ENCODE measurements at regions not wholly inside any gene's neighbourhood (a gene's known extent, or its start where the extent isn't known, plus 50 kb on each side); places are given as distances from the start of the nearest gene placed in this dataset.

DNA sequence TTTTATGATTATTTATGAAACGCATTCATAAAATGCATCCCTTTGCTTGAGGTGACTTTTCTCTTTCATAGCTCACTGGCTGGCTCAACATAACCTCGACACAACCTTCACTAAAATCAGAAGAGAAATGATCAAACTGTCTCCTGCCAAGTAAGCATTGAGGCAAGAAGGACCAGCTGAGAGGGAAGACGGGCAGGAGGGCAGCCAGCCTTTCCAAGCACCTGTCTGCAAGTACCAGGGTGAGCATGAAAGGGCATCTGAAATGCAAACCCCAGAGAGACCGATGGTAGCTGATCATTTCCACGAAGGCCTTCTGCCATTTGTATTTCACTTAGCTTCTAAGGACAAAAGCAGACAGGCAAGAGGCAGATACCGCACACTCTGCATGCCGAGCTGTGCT is 52.1 kb upstream of the RPH3AL start:
- no peak for DNase-seq (ENCODE audit: extremely low read depth, low read depth)
- TF ChIP-seq, protein P1, sequence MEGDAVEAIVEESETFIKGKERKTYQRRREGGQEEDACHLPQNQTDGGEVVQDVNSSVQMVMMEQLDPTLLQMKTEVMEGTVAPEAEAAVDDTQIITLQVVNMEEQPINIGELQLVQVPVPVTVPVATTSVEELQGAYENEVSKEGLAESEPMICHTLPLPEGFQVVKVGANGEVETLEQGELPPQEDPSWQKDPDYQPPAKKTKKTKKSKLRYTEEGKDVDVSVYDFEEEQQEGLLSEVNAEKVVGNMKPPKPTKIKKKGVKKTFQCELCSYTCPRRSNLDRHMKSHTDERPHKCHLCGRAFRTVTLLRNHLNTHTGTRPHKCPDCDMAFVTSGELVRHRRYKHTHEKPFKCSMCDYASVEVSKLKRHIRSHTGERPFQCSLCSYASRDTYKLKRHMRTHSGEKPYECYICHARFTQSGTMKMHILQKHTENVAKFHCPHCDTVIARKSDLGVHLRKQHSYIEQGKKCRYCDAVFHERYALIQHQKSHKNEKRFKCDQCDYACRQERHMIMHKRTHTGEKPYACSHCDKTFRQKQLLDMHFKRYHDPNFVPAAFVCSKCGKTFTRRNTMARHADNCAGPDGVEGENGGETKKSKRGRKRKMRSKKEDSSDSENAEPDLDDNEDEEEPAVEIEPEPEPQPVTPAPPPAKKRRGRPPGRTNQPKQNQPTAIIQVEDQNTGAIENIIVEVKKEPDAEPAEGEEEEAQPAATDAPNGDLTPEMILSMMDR (IDR thresholded peaks at IDR 0.05; ENCODE audit: low read depth, low read length, missing control alignments): no peak
- H3K4me3 ChIP-seq (replicated peaks; ENCODE audit: low read depth, low read length): no peak overlapping the region
